Activated B cell treated with CpG ODN at 0.5 μM for 24 hours (primary cell): ENCODE measurements at regions not wholly inside any gene's neighbourhood (a gene's known extent, or its start where the extent isn't known, plus 50 kb on each side); places are given as distances from the start of the nearest gene placed in this dataset.

Experiments
- ATAC-seq: fragments of 200-7000 bp; cut with Tn5 transposase; one replicate; pipeline ENCODE4 v1.10.0; 2021; ENCODE audit warnings: low read depth, mild to moderate bottlenecking, moderate library complexity
- CTCF ChIA-PET: fragments of 350-600 bp; sonication (Branson Sonifier 250); formaldehyde crosslinking; loops from one replicate; lab custom pipeline; 2021; ENCODE audit warnings: antibody characterized with exemption; lab: Charles Lee
- POLR2A ChIA-PET: fragments of 350-600 bp; sonication (Branson Sonifier 250); formaldehyde crosslinking; loops from one replicate; lab custom pipeline; 2021; ENCODE audit warnings: antibody characterized with exemption; lab: Charles Lee
- DNase-seq: peaks from one replicate; pipeline ENCODE4 v3.0.0; 2022
- H3K27ac Mint-ChIP-seq: one replicate; pipeline ENCODE4 v1.8.0; 2020; ENCODE audit warnings: mixed read lengths
- H3K27me3 Mint-ChIP-seq: one replicate; pipeline ENCODE4 v1.8.0; 2021; ENCODE audit warnings: mixed read lengths
- H3K36me3 Mint-ChIP-seq: one replicate; pipeline ENCODE4 v1.8.0; 2021; ENCODE audit warnings: low read depth, mixed read lengths
- H3K4me1 Mint-ChIP-seq: one replicate; pipeline ENCODE4 v1.8.0; 2021; ENCODE audit warnings: mixed read lengths
- H3K4me3 Mint-ChIP-seq: one replicate; pipeline ENCODE4 v1.8.0; 2020; ENCODE audit warnings: mild to moderate bottlenecking, mixed read lengths
- H3K9me3 Mint-ChIP-seq: one replicate; pipeline ENCODE4 v1.8.0; 2020; ENCODE audit warnings: mixed read lengths
- intact Hi-C: fragments of 100-400 bp; cut with micrococcal nuclease; formaldehyde crosslinking; loops from one replicate; pipeline ENCODE4 v1.15.1; 2024
- TF ChIP-seq, protein P1 (sequence below): fragments of 200-600 bp; IDR thresholded peaks from one replicate; pipeline ENCODE4 v1.8.0; 2022; ENCODE audit warnings: antibody characterized with exemption, mild to moderate bottlenecking

DNA sequence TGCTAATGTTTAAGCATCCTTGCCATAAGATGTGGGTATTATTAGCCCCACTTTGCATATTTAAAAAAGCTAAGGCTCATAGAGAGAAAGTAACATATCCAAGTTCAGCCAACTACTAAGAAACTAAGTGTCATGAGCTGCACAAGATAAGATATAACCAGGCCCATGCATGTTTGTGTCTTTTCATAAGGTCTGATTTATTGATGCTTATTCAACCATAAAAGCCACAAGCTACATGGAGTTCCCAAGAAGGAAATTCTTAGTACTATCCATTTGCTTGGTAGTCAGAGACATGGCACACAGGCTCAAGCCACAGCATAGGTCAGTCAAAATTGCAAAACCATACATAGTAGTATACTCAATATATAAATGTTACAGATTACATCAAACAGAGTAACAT, 488.5 kb downstream of the SOX6 start:
- H3K4me1 Mint-ChIP-seq, result no peaks in the 10 kb centered on the region
- DNase-seq (no peak), ATAC-seq (no peak)
- H3K27me3 Mint-ChIP-seq, result no peaks in the 10 kb centered on the region
- ChIA-PET POLR2A (no interaction called here), CTCF (no interaction called here)
- H3K9me3 Mint-ChIP-seq, result no peaks in the 10 kb centered on the region
- no peaks in the 10 kb centered on the region for H3K36me3 Mint-ChIP-seq
- no peak overlapping the region for H3K27ac Mint-ChIP-seq
- TF ChIP-seq, protein P1, sequence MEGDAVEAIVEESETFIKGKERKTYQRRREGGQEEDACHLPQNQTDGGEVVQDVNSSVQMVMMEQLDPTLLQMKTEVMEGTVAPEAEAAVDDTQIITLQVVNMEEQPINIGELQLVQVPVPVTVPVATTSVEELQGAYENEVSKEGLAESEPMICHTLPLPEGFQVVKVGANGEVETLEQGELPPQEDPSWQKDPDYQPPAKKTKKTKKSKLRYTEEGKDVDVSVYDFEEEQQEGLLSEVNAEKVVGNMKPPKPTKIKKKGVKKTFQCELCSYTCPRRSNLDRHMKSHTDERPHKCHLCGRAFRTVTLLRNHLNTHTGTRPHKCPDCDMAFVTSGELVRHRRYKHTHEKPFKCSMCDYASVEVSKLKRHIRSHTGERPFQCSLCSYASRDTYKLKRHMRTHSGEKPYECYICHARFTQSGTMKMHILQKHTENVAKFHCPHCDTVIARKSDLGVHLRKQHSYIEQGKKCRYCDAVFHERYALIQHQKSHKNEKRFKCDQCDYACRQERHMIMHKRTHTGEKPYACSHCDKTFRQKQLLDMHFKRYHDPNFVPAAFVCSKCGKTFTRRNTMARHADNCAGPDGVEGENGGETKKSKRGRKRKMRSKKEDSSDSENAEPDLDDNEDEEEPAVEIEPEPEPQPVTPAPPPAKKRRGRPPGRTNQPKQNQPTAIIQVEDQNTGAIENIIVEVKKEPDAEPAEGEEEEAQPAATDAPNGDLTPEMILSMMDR, result no peak
- intact Hi-C loops, result no loop called here
- no peak overlapping the region for H3K4me3 Mint-ChIP-seq

DNA sequence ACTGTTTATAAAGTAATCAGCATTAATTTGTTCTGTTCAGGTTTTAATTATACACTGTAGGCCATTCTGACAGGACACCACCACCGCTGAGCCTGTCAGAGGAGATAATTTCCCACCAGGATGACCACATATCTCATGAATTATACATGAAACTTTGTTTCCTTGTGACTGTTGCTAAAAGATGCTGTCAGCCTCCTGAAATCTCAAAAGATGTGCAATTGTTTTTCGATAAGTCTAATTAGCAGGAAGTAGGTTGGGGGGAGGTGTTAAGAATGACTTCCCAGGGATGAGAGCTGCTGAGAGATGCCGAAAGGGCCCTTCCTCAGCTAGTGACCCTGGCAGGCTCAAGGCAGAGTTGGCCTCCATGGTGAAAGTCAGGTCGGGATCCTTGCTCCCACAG, 485.4 kb downstream of the SOX6 start:
- CTCF ChIA-PET, result no interaction called here
- POLR2A ChIA-PET, result no interaction called here

DNA sequence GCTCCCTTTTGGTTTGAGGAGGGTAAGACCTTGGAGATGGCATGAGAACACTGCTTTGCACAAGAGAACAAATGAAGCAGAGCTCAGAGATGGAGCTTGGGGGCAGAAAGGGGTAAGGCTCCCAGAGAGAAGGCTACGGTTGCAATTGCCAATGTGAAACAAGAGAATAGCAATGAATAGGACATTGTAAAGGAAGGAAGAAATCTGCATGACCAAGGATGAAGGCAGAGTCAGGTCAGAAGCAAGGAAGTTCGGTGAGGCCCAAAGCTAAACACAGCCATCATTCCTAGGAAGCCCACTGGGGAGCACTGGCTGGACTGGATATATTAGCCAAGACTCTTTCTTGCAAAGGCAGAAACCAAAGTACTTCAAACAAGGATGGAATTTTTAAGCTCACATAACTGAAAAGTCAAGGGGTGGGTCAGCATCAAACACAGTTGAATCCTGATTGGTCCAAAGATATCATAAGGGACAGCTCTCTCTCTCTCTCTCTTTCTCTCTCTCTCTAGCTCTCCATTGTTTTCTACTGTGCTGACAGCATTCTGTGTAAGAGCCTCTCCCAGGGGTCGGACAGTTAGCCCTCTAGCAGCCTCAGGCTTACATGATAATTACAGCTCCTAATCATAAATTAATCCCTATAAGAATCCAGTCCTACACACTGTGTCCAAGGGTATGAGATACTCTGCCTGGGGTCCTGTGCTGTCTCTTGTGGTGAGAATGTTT, 484.3 kb downstream of the SOX6 start:
- Mint-ChIP-seq H3K27me3 (no peaks in the 10 kb centered on the region), H3K27ac (no peak overlapping the region), H3K4me3 (no peak overlapping the region), H3K36me3 (no peaks in the 10 kb centered on the region), H3K4me1 (no peaks in the 10 kb centered on the region), H3K9me3 (no peaks in the 10 kb centered on the region)
- TF ChIP-seq, protein P1, result no peak
- DNase-seq (no peak), ATAC-seq (no peak)
- ChIA-PET POLR2A (no interaction called here), CTCF (no interaction called here)
- intact Hi-C loops, result no loop called here

More for the DNA sequence above, 485.4 kb downstream of the SOX6 start:
- Mint-ChIP-seq H3K4me1 (no peaks in the 10 kb centered on the region), H3K27ac (no peak overlapping the region), H3K4me3 (no peak overlapping the region), H3K36me3 (no peaks in the 10 kb centered on the region), H3K9me3 (no peaks in the 10 kb centered on the region), H3K27me3 (no peaks in the 10 kb centered on the region)
- no peak for DNase-seq
- no peak for ATAC-seq
- intact Hi-C loops, result no loop called here
- TF ChIP-seq, protein P1, result no peak

DNA sequence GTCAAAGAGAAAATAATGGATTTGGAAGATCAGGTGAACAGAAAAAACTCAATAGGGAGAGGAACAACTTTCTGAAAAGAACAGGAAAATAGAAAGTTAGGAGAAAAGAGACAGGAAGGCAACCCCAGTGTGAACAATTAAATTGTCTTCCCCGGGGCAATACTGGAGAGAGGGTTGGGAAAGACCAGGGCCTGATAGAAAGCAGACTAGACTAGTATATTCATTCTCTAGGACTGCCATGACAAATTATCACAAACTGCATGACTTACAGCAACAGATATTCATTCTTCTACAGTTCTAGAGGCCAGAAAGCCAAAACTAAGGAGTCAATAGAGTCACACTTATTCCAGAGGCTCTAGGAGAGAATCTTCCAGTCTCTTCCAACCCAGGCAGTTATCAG, 482.8 kb downstream of the SOX6 start:
- Mint-ChIP-seq H3K36me3 (no peaks in the 10 kb centered on the region), H3K27me3 (no peaks in the 10 kb centered on the region), H3K4me1 (no peaks in the 10 kb centered on the region), H3K4me3 (no peak overlapping the region), H3K27ac (no peak overlapping the region), H3K9me3 (no peaks in the 10 kb centered on the region)
- CTCF ChIA-PET, result no interaction called here
- POLR2A ChIA-PET, result no interaction called here
- no peak for ATAC-seq
- TF ChIP-seq, protein P1, result no peak
- DNase-seq, result no peak
- intact Hi-C loops, result no loop called here

DNA sequence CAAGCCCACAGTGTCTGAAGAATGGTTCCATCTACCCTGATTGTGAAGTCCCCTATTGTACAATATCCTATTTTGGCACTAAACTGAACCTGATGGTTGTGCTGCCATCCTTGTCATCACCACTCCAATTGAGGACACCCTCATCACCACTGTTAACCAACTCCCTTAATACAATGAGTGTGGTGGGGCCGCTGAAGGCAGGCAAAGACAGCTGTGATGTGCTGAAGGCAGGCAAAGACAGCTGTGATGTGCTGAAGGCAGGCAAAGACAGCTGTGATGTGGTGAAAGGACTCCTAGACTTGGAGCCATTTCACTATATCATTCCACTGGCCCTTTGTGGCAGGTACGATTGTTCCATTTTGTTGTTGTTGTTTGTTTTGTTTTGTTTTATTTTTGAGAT, 481.6 kb downstream of the SOX6 start:
- H3K9me3 Mint-ChIP-seq, result no peaks in the 10 kb centered on the region
- intact Hi-C loops, result loop anchor here (1.0 kb wide), 1 partner anchor 28 kb away; no protein-coding TSS in a partner anchor
- H3K27me3 Mint-ChIP-seq, result no peaks in the 10 kb centered on the region
- POLR2A ChIA-PET, result no interaction called here
- no peaks in the 10 kb centered on the region for H3K36me3 Mint-ChIP-seq
- H3K27ac Mint-ChIP-seq, result no peak overlapping the region
- no peaks in the 10 kb centered on the region for H3K4me1 Mint-ChIP-seq
- H3K4me3 Mint-ChIP-seq, result no peak overlapping the region
- ATAC-seq (no peak), DNase-seq (no peak)
- TF ChIP-seq, protein P1, result no peak
- CTCF ChIA-PET, result no interaction called here
